H1 (cell line): ENCODE measurements at regions not wholly inside any gene's neighbourhood (a gene's known extent, or its start where the extent isn't known, plus 50 kb on each side); places are given as distances from the start of the nearest gene placed in this dataset.

Experiments
- ASH2L ChIP-seq: fragments of 200-600, 300-600 bp; sonication (generic); IDR thresholded peaks from one replicate; pipeline ENCODE4 v1.7.1; 2017; ENCODE audit warnings: low read length
- CHD7 ChIP-seq: fragments of 300-600 bp; sonication (generic); IDR thresholded peaks from 2 replicates; pipeline ENCODE4 v1.7.1; 2012; ENCODE audit warnings: low read length, moderate library complexity, mild to moderate bottlenecking, inconsistent platforms; ENCODE audit not compliant: insufficient replicate concordance
- CREB1 ChIP-seq: IDR thresholded peaks from 2 replicates; pipeline ENCODE4 v1.6.1; 2012; ENCODE audit warnings: inconsistent platforms
- MAFK ChIP-seq: IDR thresholded peaks from 2 replicates; pipeline ENCODE4 v1.6.1; 2012; ENCODE audit warnings: low read depth, mild to moderate bottlenecking, improper control_type of control experiment, low read length
- NRF1 ChIP-seq: IDR thresholded peaks from 2 replicates; pipeline ENCODE4 v1.6.1; 2011; ENCODE audit warnings: mild to moderate bottlenecking, low read depth, low read length, improper control_type of control experiment
- POLR2A ChIP-seq, 2 experiments: IDR thresholded peaks; 1 replicate in 1 of 2; 2 replicates in 1 of 2; pipeline ENCODE4 v1.6.1; 2011; ENCODE audit warnings: low read depth in 2 of 2, low read length in 2 of 2, mild to moderate bottlenecking in 2 of 2; ENCODE audit errors: control extremely low read depth in 1 of 2
- RNF2 ChIP-seq: fragments of 200-900, 300-1000 bp; sonication (generic); IDR thresholded peaks from 2 replicates; pipeline ENCODE4 v1.7.1; 2016; ENCODE audit warnings: borderline replicate concordance, low read depth, mild to moderate bottlenecking, antibody characterized with exemption, low read length; ENCODE audit not compliant: poor library complexity, severe bottlenecking; ENCODE audit errors: missing control alignments
- SP4 ChIP-seq: IDR thresholded peaks from 2 replicates; pipeline ENCODE4 v1.6.1; 2012; ENCODE audit warnings: low read length, inconsistent platforms
- TBP ChIP-seq: IDR thresholded peaks from 2 replicates; pipeline ENCODE4 v1.6.1; 2011; ENCODE audit warnings: low read depth, low read length, improper control_type of control experiment
- TF ChIP-seq, protein P1 (sequence below): IDR thresholded peaks from 2 replicates; pipeline ENCODE4 v1.6.1; 2011; ENCODE audit warnings: low read length, improper control_type of control experiment

DNA sequence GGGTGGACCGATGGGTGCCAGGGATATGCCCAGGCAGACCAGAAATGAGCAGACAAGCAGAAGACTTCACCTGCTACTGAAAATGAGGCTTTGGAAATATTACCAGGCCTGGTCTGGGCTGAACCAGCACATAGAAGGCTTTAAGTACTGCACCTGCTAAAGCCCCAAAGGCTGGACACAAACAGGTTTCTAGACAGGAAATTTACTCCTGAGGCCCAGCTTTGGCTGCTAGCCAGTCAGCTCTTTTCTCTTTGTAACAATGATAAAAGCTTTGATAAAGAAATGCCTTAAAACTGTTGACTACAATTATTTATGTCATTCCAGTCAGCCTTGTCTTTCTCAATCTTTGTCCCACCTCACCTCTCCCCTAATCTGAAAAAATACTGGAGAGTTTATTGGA is 228.9 kb upstream of the EGLN3 start (continued):
- TF ChIP-seq CHD7 = no peak
- TF ChIP-seq SP4 = no peak
- no peak for TF ChIP-seq MAFK
- TF ChIP-seq CREB1 = no peak
- TF ChIP-seq POLR2A (IDR thresholded peaks at IDR 0.05; ENCODE audit: control extremely low read depth in 1 of 2, low read depth in 2 of 2, low read length in 2 of 2) = no peak
- TF ChIP-seq ASH2L = no peak
- TF ChIP-seq, protein P1, sequence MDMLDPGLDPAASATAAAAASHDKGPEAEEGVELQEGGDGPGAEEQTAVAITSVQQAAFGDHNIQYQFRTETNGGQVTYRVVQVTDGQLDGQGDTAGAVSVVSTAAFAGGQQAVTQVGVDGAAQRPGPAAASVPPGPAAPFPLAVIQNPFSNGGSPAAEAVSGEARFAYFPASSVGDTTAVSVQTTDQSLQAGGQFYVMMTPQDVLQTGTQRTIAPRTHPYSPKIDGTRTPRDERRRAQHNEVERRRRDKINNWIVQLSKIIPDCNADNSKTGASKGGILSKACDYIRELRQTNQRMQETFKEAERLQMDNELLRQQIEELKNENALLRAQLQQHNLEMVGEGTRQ = no peak
- no peak for TF ChIP-seq TBP
- no peak for TF ChIP-seq NRF1
- no peak for TF ChIP-seq RNF2
